HUES64 (cell line): ENCODE measurements at regions not wholly inside any gene's neighbourhood (a gene's known extent, or its start where the extent isn't known, plus 50 kb on each side); places are given as distances from the start of the nearest gene placed in this dataset.
"Not testable (repeated sequence)": the region's sequence is repeated elsewhere in the genome, so short reads cannot be mapped to it uniquely, and the experiment has no call there.

Experiments
- H3K27ac ChIP-seq: 2 replicates; pipeline ENCODE4 v1.7.0; 2013; ENCODE audit warnings: low read depth, low read length, inconsistent platforms
- H3K27me3 ChIP-seq: 2 replicates; pipeline ENCODE4 v1.6.1; 2013; ENCODE audit warnings: mild to moderate bottlenecking, low read length; ENCODE audit not compliant: insufficient read depth
- H3K36me3 ChIP-seq: 2 replicates; pipeline ENCODE4 v1.6.1; 2013; ENCODE audit warnings: mild to moderate bottlenecking, low read length; ENCODE audit not compliant: insufficient read depth
- H3K4me1 ChIP-seq: 2 replicates; pipeline ENCODE4 v1.6.1; 2013; ENCODE audit warnings: mild to moderate bottlenecking, low read length, moderate library complexity; ENCODE audit not compliant: insufficient read depth
- H3K4me3 ChIP-seq: 2 replicates; pipeline ENCODE4 v1.5.1; 2013; ENCODE audit warnings: mild to moderate bottlenecking, low read length, moderate library complexity
- H3K9ac ChIP-seq: 2 replicates; pipeline ENCODE4 v1.6.1; 2013; ENCODE audit warnings: mild to moderate bottlenecking, low read depth, low read length
- H3K9me3 ChIP-seq: 2 replicates; pipeline ENCODE4 v1.6.1; 2013; ENCODE audit warnings: low read depth, low read length; ENCODE audit not compliant: insufficient read depth
- WGBS: fragments of 150-250, 120-280 bp; methylation state at CpG from one replicate; pipeline ENCODE4 v1.1.7; 2013; ENCODE audit warnings: missing lambda C conversion rate; 5-methylcytosine and 5-hydroxymethylcytosine counted together

DNA sequence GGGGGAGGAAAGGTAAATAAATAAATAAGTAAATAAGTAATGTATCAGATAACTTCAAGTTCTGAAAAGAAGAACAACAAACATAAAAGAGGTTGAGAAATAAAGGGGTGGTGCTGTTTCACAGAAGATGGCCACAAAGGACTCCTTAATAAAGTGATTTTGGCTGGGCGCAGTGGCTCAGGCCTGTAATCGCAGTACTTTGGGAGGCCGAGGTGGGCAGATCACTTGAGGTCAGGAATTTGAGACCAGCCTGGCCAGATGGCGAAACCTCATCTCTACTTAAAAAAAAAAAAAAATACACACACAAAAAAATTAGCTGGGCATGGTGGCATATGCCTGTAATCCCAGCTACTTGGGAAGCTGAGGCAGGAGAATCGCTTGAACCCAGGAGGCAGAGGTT lies 315.5 kb downstream of the MIAT start:
- not testable (repeated sequence) for H3K27me3 ChIP-seq, H3K36me3 ChIP-seq, H3K9ac ChIP-seq, H3K4me3 ChIP-seq, H3K27ac ChIP-seq, H3K9me3 ChIP-seq, H3K4me1 ChIP-seq
- 97% methylated on average over 5 of the region's 5 CpGs for WGBS

- 88% methylated on average over 3 of the region's 3 CpGs for WGBS
- no peak overlapping the region for H3K27ac ChIP-seq
- peaks cover 3% of the 10 kb centered on the region; the same call in 1 of the 2 replicates for H3K4me1 ChIP-seq
- H3K36me3 ChIP-seq: no peaks in the 10 kb centered on the region
- no peaks in the 10 kb centered on the region for H3K9me3 ChIP-seq
- H3K27me3 ChIP-seq: no peaks in the 10 kb centered on the region
- H3K9ac ChIP-seq: no peak overlapping the region
- H3K4me3 ChIP-seq: no peak overlapping the region
Measured at GRCh38 chr22:26974034-26974433, 316.6 kb downstream of the MIAT start.

GRCh38 chr22:26974914-26975803 lies 317.8 kb downstream of the MIAT start:
- no peak overlapping the region for H3K27ac ChIP-seq
- no peak overlapping the region for H3K9ac ChIP-seq
- H3K4me3 ChIP-seq: no peak overlapping the region
- 70% methylated on average over 4 of the region's 4 CpGs for WGBS
- no peaks in the 10 kb centered on the region for H3K36me3 ChIP-seq
- no peaks in the 10 kb centered on the region for H3K9me3 ChIP-seq
- no peaks in the 10 kb centered on the region for H3K27me3 ChIP-seq
- peaks cover 3% of the 10 kb centered on the region; the same call in 1 of the 2 replicates for H3K4me1 ChIP-seq

DNA sequence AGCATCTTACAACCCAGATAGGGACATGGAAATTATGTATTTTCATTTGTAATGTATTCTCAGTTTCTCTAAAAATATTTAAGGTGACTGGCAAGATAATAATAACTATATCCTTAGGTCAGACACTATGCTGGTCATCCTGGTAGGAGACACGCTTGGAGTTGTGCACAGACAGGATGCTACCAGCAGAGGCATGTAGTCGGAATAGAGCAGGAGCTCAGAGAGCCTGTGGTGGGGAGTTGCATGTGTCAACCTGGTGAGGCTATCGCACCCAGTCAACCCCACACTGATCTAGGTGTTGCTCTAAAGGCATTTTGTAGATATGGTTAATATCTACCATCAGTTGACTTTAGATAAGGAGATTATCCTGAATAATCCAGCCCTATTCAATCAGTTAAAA lies 318.5 kb downstream of the MIAT start:
- Histone ChIP-seq H3K36me3 (no peaks in the 10 kb centered on the region), H3K9me3 (no peaks in the 10 kb centered on the region), H3K4me3 (no peak overlapping the region), H3K27ac (no peak overlapping the region), H3K9ac (no peak overlapping the region), H3K27me3 (no peaks in the 10 kb centered on the region), H3K4me1 (peaks cover 3% of the 10 kb centered on the region; the same call in 1 of the 2 replicates)
- 74% methylated on average over 2 of the region's 3 CpGs for WGBS

GRCh38 chr22:26977741-26978376 lies 320.5 kb downstream of the MIAT start:
- Histone ChIP-seq H3K36me3 (no peaks in the 10 kb centered on the region), H3K27me3 (no peaks in the 10 kb centered on the region), H3K4me1 (peaks cover 3% of the 10 kb centered on the region; the same call in 1 of the 2 replicates), H3K9me3 (no peaks in the 10 kb centered on the region), H3K4me3 (no peak overlapping the region), H3K27ac (no peak overlapping the region), H3K9ac (no peak overlapping the region)
- WGBS: 69% methylated on average over 5 of the region's 5 CpGs

- WGBS: 58% methylated on average over 6 of the region's 6 CpGs
- no peaks in the 10 kb centered on the region for H3K27me3 ChIP-seq
- H3K27ac ChIP-seq: no peak overlapping the region
- no peaks in the 10 kb centered on the region for H3K9me3 ChIP-seq
- H3K4me1 ChIP-seq: peaks cover 3% of the 10 kb centered on the region; the same call in 1 of the 2 replicates
- no peak overlapping the region for H3K9ac ChIP-seq
- H3K4me3 ChIP-seq: no peak overlapping the region
- no peaks in the 10 kb centered on the region for H3K36me3 ChIP-seq
Measured at GRCh38 chr22:26979294-26979693, 321.9 kb downstream of the MIAT start.

DNA sequence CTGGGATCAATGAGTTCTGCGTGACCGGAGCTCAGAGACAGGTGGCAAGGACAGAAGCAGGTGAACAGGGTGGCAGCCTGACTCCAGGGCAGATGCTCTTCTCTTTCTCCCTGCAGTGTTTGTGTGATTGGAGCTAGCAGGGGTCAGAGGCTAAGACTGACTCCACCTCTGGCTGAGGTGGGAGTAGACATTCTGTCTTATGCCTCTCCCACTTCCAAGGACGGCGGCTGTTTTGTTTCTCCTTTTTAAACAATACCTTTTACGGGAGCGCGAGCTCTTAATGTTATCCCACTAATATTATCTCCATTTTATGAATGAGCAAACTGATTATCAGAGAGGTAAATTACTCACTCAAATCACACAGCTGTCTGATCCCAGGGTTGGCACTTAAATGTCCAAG lies 323.7 kb downstream of the MIAT start:
- H3K9me3 ChIP-seq: no peaks in the 10 kb centered on the region
- H3K9ac ChIP-seq: no peak overlapping the region
- WGBS: 89% methylated on average over 7 of the region's 7 CpGs
- H3K4me1 ChIP-seq: peaks cover 7% of the 10 kb centered on the region; the same call in 1 of the 2 replicates
- H3K27me3 ChIP-seq: no peaks in the 10 kb centered on the region
- H3K36me3 ChIP-seq: no peaks in the 10 kb centered on the region
- H3K4me3 ChIP-seq: no peak overlapping the region
- no peak overlapping the region for H3K27ac ChIP-seq

GRCh38 chr22:26981541-26981940 lies 324.2 kb downstream of the MIAT start:
- Histone ChIP-seq H3K36me3 (no peaks in the 10 kb centered on the region), H3K27ac (no peak overlapping the region), H3K4me1 (peaks cover 11% of the 10 kb centered on the region; the same call in 1 of the 2 replicates), H3K9me3 (no peaks in the 10 kb centered on the region), H3K4me3 (no peak overlapping the region), H3K9ac (no peak overlapping the region), H3K27me3 (no peaks in the 10 kb centered on the region)
- 95% methylated on average over 5 of the region's 5 CpGs for WGBS

DNA sequence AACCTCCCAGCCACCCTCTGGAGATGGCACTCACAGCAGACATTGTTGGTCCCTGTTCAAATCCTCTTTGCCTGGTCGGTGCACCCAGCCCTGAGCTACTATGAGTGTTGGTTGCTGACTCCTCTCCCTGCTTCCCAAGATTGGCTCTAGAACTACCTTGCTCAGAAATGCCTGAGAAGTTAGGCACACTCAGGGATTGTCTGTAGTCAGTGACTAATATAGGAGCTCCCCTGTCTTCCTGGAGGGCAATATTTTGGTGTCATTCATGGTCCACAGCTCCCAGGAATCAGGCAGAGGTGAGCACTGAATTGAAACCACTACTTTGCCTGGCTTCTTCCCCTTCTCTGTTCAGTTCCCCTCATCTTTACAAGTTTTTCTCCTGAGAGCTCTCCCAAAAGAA lies 325.9 kb downstream of the MIAT start:
- H3K36me3 ChIP-seq: no peaks in the 10 kb centered on the region
- no peak overlapping the region for H3K9ac ChIP-seq
- no peaks in the 10 kb centered on the region for H3K9me3 ChIP-seq
- 61% methylated on average over 1 of the region's 1 CpG for WGBS
- peaks cover 20% of the 10 kb centered on the region; the same call in 1 of the 2 replicates for H3K4me1 ChIP-seq
- no peak overlapping the region for H3K27ac ChIP-seq
- H3K4me3 ChIP-seq: no peak overlapping the region
- no peaks in the 10 kb centered on the region for H3K27me3 ChIP-seq

- H3K27me3 ChIP-seq: no peaks in the 10 kb centered on the region
- H3K4me3 ChIP-seq: no peak overlapping the region
- no peaks in the 10 kb centered on the region for H3K9me3 ChIP-seq
- WGBS: 72% methylated on average over 2 of the region's 2 CpGs
- no peaks in the 10 kb centered on the region for H3K36me3 ChIP-seq
- no peak overlapping the region for H3K9ac ChIP-seq
- no peak overlapping the region for H3K27ac ChIP-seq
- peaks cover 20% of the 10 kb centered on the region; the same call in 1 of the 2 replicates for H3K4me1 ChIP-seq
Measured at GRCh38 chr22:26985206-26985605, 327.8 kb downstream of the MIAT start.

GRCh38 chr22:26985931-26986782 lies 328.8 kb downstream of the MIAT start:
- Histone ChIP-seq H3K27me3 (no peaks in the 10 kb centered on the region), H3K4me1 (peaks cover 20% of the 10 kb centered on the region; the same call in 1 of the 2 replicates), H3K9ac (no peak overlapping the region), H3K27ac (no peak overlapping the region), H3K36me3 (no peaks in the 10 kb centered on the region), H3K9me3 (no peaks in the 10 kb centered on the region), H3K4me3 (no peak overlapping the region)
- 62% methylated on average over 11 of the region's 11 CpGs for WGBS
